ENCODE measurements at regions not wholly inside any gene's neighbourhood (a gene's known extent, or its start where the extent isn't known, plus 50 kb on each side); places are given as distances from the start of the nearest gene placed in this dataset.

DNA sequence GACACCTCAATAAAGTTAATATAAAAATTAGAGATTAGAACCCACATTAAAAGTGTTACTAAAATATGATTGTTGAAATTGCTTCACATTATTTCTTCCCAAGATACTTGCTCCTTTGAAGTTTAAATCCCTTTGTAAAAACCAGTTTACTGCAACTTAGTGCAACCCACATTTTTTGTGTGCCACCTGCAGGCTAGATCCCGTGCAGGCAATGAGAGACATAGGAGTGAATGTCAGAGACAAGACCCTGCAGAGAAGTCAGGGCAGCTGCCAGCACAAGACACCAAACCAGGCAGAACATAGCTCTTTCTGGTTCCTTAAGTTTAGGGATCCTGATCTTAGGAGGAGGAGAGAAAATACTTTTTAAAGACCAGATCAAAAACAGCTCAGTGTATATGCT lies 142.8 kb upstream of the MTNR1B start:
- TF ChIP-seq KLF6 (CRISPR knock-in tag; IDR thresholded peaks at IDR 0.05) (no peak), GATAD2A (CRISPR knock-in tag; IDR thresholded peaks at IDR 0.05) (no peak), EZH2 (conservative IDR thresholded peaks at IDR 0.05; ENCODE audit: low read depth, low read length) (no peak), KDM5B (CRISPR knock-in tag; IDR thresholded peaks at IDR 0.05; ENCODE audit: borderline replicate concordance) (no peak)
- TF ChIP-seq, protein P1, sequence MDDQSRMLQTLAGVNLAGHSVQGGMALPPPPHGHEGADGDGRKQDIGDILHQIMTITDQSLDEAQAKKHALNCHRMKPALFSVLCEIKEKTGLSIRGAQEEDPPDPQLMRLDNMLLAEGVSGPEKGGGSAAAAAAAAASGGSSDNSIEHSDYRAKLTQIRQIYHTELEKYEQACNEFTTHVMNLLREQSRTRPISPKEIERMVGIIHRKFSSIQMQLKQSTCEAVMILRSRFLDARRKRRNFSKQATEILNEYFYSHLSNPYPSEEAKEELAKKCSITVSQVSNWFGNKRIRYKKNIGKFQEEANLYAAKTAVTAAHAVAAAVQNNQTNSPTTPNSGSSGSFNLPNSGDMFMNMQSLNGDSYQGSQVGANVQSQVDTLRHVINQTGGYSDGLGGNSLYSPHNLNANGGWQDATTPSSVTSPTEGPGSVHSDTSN (CRISPR knock-in tag; IDR thresholded peaks at IDR 0.05; ENCODE audit: borderline replicate concordance), result no peak
- TF ChIP-seq, protein P2, sequence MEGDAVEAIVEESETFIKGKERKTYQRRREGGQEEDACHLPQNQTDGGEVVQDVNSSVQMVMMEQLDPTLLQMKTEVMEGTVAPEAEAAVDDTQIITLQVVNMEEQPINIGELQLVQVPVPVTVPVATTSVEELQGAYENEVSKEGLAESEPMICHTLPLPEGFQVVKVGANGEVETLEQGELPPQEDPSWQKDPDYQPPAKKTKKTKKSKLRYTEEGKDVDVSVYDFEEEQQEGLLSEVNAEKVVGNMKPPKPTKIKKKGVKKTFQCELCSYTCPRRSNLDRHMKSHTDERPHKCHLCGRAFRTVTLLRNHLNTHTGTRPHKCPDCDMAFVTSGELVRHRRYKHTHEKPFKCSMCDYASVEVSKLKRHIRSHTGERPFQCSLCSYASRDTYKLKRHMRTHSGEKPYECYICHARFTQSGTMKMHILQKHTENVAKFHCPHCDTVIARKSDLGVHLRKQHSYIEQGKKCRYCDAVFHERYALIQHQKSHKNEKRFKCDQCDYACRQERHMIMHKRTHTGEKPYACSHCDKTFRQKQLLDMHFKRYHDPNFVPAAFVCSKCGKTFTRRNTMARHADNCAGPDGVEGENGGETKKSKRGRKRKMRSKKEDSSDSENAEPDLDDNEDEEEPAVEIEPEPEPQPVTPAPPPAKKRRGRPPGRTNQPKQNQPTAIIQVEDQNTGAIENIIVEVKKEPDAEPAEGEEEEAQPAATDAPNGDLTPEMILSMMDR (CRISPR knock-in tag; IDR thresholded peaks at IDR 0.05), result no peak
